GM21360 (cell line): ENCODE measurements at regions not wholly inside any gene's neighbourhood (a gene's known extent, or its start where the extent isn't known, plus 50 kb on each side); places are given as distances from the start of the nearest gene placed in this dataset.

ENCODE experiments used
- ATAC-seq: cut with Tn5 transposase; IDR thresholded peaks from one replicate; pipeline ENCODE4 v1.9.1; 2021; ENCODE audit warnings: mild to moderate bottlenecking, moderate library complexity; ENCODE audit not compliant: unreplicated experiment

DNA sequence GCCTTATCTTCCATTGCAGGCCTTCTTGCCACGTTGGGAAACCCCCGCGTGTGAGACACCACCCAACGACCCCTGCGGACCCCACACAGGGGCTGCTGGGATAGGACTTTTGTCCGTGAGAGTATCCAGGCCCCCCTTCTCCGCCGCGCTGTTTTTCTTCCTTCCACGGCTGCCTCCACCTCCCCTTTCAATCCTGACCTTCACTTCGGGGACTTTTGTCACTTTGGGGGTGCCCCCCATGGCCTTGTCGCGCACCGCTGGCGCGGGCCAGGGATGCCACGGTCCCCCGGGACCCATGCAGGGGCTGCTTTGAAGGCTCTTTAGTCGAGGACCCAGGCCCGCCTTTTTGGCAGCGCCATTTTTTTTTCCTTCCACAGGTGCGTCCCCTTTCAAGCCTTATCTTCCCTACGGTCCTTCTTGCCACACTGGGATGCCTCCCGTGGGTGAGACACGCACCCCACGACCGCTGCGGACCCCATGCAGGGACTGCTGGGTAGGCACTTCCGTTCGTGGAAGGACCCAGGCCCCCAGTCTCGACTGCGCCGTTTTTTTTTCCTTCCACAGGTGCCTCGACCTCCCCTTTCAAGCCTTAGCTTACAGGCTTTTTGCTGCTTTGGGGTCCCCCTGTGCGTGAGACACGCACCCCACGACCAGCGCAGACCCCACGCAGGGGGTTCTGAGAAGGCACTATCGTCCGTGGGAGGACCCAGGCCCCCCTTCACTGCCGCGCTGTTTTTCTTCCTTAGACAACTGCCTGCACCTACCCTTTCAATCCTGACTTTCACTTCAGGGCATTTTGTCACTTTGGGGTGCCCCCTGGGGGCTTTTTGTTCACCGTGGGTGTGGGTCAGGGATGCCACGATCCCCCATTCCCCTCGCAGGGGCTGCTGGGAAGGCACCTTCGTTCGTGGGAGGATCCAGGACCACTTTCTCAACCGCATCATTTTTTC lies 267.4 kb downstream of the ALG10 start:
- ATAC-seq: no peak

DNA sequence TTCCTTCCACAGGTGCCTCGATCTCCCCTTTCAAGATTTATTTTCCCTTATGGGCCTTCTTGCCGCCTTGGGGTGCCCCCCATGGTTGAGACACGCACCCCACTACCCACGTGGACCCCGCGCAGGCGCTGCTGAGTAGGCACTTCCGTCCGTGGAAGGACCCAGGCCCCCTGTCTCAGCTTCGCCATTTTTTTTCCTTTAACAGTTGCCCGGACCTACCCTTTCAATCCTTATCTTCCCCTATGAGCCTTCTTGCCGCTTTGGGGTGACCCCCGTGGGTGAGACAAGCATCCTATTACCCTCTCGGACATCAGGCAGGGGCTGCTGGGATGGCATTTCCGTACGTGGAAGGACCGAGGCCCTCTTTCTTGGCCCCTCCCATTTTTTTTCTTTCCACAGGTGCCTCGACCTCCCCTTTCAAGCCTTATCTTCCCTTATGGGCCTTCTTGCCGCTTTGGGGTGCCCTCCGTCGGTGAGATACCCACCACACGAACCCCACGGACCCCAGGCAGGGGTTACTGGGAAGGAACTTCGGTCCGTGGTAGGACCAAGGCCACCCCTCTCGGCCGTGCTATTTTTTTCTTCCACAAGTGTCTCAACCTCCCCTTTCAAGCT lies 268.2 kb downstream of the ALG10 start:
- ATAC-seq: no peak

DNA sequence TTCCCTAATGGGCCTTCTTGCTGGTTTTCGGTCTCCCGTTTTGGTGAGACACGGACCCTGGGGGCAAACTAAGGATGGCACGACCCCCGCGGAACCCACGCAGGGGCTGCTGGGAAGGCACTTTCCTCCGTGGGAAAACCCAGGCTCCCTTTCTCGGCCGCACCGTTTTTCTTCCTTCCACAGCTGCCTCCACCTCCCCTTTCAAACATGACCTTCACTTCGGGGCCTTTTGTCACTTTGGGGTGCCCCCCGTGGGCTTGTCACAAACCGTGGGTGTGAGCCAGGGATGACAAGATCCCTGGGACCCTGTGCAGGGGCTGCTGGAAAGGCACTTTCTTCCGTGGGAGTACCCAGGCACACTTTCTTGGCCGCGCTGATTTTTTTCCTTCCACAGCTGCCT lies 268.7 kb downstream of the ALG10 start:
- ATAC-seq: no peak

DNA sequence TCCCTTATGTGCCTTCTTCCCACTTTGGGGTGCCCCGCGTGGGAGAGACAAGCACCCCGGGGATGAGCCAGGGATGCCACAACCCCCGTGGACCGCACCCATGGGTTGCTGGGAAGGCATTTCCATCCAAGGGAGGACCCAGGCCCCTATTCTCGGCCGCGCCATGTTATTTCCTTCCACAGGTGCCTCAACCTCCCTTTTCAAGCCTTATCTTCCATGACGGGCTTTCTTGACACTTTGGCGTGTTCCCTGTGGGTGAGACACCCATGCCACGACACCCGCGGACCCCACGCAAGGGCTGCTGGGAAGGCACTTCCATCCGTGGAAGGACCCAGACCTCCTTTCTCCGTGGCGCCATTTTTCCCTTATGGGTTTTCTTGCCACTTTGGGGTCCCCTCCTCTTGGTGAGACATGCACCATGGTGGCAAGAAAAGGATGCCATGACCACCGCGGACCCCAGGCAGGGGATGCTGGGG lies 269.2 kb downstream of the ALG10 start:
- ATAC-seq: no peak

GRCh38 chr12:34292736-34293625 lies 270.7 kb downstream of the ALG10 start:
- no peak for ATAC-seq

DNA sequence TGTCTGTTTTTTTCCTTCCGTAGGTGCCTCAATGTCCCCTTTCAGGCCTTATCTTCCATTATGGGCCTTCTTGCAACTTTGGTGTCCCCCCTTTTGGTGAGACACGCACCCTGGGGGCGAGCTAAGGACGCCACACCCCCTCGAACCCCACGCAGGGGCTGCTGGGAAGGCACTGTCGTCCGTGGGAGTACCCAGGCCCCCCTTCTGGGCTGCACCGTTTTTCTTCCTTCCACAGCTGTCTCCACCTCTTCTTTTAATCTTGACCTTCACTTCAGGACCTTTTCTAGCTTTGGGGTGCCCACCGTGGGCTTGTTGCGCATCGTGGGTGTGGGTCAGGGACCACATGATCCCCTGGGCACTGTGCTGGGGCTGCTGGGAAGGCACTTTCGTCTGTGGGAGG lies 271.8 kb downstream of the ALG10 start:
- ATAC-seq: no peak

GRCh38 chr12:34294671-34295365 lies 272.5 kb downstream of the ALG10 start:
- no peak for ATAC-seq

DNA sequence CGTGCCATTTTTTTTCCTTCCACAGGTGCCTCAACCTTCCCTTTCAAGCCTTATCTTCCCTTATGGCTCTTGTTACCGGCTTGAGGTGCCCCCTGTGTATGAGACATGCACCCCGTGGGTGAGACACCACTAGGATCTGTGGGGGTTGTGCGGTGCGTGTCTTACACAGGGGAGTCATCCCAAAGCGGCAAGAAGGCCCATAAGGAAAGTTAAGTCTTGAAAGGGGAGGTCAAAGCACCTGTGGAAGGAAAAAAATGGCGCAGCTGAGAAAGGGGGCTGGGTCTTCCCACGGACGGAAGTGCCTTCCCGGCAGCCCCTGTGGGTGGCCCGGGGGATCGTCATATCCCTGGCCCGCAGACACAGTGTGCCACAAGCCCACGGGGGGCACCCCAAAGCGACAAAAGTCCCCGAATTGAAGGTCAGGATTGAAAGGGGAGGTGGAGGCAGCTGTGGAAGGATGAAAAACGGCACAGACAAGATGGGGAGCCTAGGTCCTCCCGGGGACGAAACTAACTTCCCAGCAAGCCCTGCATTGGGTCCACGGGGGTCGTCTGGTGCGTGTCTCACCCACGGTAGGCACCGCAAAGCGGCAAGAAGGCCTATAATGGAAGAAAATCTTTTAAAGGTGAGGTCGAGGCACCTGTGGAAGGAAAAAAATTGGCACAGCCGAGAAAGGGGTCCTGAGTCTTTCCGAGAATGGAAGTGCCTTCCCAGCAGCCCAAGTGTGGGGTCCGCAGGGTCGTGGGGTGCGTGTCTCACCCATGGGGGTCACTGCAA lies 273.3 kb downstream of the ALG10 start:
- ATAC-seq: no peak

- no peak for ATAC-seq
These were observed 274.1 kb downstream of the ALG10 start for GRCh38 chr12:34296143-34297041.

DNA sequence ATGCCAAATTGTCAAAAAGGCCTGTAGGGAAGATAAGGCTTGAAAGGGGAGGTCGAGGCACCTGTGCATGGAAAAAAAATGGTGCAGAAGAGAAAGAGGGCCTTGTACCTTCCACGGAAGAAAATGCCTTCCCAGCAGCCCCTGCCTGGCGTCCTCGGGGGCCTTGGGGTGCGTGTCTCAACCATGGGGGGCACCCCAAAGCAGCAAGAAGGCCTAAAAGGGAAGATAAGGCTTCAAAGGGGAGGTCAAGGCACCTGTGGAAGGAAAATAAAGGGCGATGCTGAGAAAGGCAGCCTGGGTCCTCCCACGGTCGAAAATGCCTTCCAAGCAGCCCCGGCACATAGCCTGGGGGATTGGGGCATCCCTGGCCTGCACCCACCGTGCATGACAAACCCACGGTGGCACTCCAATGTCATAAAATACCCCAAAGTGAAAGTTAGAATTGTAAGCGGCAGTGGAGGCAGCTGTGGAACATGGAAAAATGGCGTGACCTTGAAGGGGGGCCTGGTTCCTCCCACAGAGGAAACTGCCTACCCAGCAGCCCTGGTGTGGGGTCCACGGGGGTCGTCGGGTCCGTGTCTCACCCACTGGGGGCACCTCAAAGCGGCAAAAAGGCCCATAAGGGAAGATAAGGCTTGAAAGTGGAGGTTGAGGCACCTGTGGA lies 275.0 kb downstream of the ALG10 start:
- no peak for ATAC-seq

DNA sequence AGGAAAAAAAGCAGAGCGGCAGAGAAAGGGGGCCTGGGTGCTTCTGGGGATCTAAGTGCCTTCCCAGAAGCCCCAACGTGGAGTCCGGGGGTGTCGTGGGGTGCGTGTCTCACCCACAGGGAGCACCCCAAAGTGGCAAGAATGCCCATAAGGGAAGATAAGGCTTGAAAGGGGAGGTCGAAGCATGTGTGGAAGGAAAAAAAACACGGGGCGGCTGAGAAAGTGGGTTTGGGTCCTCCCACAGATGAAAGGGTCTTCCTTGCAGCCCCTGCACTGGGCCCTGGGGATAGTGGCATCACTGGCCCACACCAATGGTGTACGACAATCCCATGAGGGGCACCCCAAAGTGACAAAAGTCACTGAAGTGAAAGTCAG lies 275.5 kb downstream of the ALG10 start:
- ATAC-seq: no peak

DNA sequence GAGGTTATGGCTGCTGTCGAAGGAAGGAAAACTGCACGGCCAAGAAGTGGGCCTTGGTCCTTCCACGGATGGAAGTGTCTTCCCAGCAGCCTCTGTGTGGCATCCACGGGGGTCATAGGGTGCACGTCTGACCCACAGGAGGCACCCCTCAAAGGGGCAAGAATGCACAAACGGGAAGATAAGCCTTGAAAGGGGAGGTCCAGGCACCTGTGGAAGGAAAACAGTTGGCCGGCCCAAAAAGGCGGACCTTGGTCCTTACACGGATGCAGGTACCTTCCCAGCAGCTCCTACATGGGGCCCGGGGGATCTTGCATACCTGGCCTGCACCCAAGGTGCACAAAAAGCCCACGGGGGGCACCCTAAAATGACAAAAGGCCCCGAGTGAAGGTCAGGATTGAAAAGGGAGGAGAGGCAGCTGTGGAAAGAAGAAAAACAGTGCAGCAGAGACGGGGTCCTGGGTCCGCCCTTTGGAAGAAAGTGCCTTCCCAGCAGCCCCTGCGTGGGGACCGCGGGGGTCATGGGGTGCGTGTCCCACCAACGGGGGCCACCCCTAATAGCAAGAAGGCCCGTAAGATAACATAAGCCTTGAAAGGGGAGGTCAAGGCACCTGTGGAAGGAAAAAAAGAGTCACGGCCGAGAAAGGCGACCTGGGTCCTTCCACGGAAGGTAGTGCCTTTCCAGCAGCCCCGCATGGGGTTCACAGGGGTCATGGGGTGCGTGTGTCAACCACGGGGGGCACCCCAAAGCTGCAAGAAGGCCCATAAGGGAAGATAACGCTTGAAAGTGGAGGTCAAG lies 276.1 kb downstream of the ALG10 start:
- ATAC-seq: no peak

GRCh38 chr12:34298971-34299801 lies 276.9 kb downstream of the ALG10 start:
- no peak for ATAC-seq

- no peak for ATAC-seq
These were observed 277.5 kb downstream of the ALG10 start for GRCh38 chr12:34299802-34300193.

DNA sequence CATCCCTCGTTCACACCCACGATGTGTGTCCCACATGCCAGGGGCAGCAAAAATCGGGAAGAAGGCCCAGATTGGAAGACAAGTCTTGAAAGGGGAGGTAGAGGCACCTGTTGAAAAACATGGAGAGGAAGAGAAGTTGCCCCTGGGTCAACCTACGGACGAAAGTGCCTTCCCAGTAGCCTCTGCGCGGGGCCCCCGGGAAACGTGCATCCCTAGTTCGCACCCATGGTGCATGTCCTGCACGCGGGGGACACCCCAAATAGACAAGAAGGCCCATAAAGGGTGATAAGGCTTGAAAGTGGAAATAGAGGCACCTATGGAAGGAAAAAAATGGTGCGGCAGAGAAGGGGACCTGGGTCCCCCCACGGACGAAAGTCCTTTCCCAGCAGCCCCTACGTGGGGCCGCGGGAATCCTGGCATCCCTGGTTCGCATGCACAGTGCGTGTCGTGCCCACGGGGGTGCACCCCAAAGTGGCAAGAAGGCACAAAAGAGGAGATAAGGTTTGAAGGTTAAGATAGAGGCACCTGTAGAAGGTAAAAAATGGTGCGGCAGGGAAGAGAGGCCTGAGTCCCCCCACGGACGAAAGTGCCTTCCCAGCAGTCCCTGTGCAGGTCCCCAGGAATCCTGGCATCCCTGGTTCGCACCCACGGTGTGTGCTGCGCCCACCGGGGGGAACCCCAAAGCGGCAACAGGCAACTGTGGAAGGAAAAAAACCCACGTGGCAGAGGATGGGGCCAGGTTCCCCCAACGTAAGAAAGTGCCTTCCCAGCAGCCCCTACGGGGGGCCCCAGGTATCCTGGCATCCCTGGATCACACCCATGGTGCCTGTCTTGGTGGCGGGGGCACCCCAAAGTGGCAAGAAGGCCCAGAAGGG lies 278.3 kb downstream of the ALG10 start:
- ATAC-seq: no peak
